ENCODE measurements at regions not wholly inside any gene's neighbourhood (a gene's known extent, or its start where the extent isn't known, plus 50 kb on each side); places are given as distances from the start of the nearest gene placed in this dataset.

DNA sequence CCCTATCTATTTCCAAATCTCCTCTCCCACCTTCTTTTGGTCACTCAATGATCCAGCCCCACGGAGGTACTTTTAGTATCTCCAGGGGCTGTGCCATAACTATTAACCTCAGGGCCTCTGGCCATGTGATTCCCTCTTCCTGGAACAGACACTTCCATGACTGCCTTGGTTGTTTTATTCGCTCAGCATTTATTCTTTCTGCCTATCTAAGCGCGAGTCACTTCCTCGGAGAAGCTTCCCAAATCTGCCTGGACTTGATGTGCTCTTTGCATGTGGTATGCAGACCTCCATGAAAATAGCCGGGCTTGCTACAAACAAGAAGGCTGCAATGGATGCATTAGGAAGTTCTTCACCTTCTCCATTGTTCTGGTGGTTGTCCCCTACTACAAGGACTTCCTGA lies 939.0 kb upstream of the TMEM132C start:
- H3K4me3 ChIP-seq (ENCODE audit: low read depth, low read length) = no peak overlapping the region
- no peak for TF ChIP-seq CTCF (IDR thresholded peaks at IDR 0.05; ENCODE audit: insufficient read depth, low read length)
- no peak for DNase-seq (ENCODE audit: low read depth)

DNA sequence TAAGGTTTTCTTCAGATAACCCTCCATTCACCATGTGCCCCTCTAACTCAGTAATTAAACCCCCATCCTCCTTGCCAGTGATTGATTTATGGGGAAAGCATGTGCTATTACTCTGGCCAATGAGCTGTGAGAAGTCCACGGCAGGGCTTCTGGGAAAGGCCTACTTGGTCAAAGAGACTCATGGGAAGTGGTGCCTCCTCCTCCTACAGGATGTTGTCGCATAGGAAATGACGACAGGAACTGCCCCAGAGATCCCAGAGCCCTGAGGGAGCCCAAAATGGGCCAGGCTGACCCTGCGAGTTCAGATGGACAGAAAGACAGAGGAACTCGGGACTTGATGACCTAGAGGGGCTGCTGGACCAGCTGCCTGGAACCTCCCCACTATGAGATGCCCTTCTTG lies 938.1 kb upstream of the TMEM132C start:
- DNase-seq (ENCODE audit: low read depth) = no peak
- no peak overlapping the region for H3K4me3 ChIP-seq (ENCODE audit: low read depth, low read length)
- no peak for TF ChIP-seq CTCF (IDR thresholded peaks at IDR 0.05; ENCODE audit: insufficient read depth, low read length)

DNA sequence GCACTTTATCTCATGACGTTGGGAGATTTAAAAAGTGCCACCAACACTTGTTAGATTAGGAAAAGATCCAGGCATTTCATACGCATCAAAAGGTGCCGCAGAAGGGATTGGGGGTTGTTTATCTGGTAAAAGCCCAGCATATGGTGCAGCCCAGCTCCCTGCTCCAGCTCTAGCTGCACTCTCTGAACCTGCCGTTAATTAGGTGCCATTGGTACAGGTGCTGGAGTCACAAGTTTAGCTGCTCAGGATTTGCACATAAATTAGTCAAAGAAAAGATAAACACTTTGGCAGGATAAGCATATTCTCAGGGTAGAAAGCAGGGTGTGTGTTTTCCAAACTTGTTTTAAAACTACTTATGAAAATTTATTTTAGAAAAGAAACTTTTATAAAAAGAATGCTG lies 932.6 kb upstream of the TMEM132C start:
- no peak for DNase-seq (ENCODE audit: low read depth)
- H3K4me3 ChIP-seq (ENCODE audit: low read depth, low read length) = no peak overlapping the region
- TF ChIP-seq CTCF (IDR thresholded peaks at IDR 0.05; ENCODE audit: insufficient read depth, low read length) = no peak

DNA sequence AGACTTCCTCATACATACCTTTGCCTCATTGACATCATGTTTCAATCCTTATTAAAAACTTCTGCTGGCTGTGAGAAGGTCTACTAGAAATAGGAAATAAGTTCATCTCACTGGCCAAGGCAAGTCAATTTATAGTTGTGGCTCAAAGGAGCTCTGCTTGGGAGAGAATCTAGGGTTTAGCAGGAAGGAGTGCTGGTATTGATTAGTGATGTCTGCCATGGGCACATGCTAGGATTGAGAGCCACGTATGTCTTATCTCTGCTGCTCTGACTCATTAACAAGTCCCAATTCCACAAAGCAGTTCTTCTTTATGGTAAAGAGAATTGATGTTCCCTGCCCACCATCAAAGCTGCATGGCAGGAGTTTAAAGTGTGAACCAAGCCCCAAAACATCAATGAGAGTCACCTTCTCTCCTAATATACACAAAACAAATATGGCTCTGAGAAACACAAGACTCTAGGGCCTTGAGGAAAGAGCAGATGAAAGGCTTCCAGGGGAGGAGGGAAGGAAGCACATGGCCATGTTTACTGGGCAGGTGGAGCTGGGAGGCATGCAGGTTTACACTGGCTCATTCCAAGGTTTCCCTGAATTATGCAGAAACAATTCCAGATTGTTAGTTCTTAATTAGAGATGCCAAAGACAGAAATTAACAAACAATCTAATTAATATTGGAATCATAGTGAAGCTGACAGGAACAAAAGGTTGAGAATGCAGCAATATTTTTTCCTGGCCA lies 931.9 kb upstream of the TMEM132C start:
- TF ChIP-seq CTCF (IDR thresholded peaks at IDR 0.05; ENCODE audit: insufficient read depth, low read length) = no peak
- no peak for DNase-seq (ENCODE audit: low read depth)
- no peak overlapping the region for H3K4me3 ChIP-seq (ENCODE audit: low read depth, low read length)

GRCh38 chr12:127336416-127336815 lies 930.6 kb upstream of the TMEM132C start:
- no peak overlapping the region for H3K4me3 ChIP-seq (ENCODE audit: low read depth, low read length)
- no peak for TF ChIP-seq CTCF (IDR thresholded peaks at IDR 0.05; ENCODE audit: insufficient read depth, low read length)
- DNase-seq (ENCODE audit: low read depth) = no peak

- no peak overlapping the region for H3K4me3 ChIP-seq (ENCODE audit: low read depth, low read length)
- no peak for DNase-seq (ENCODE audit: low read depth)
- no peak for TF ChIP-seq CTCF (IDR thresholded peaks at IDR 0.05; ENCODE audit: insufficient read depth, low read length)
Measured at GRCh38 chr12:127339065-127339464, 927.9 kb upstream of the TMEM132C start.

- H3K4me3 ChIP-seq (ENCODE audit: low read depth, low read length) = no peak overlapping the region
- no peak for TF ChIP-seq CTCF (IDR thresholded peaks at IDR 0.05; ENCODE audit: insufficient read depth, low read length)
- peak; percentile 18 for DNase-seq (ENCODE audit: low read depth)
Measured at GRCh38 chr12:127340381-127340780, 926.6 kb upstream of the TMEM132C start.

Measured in fibroblast of the aortic adventitia (primary cell).